Skin epidermis (tissue), 12 donors: ENCODE measurements at regions not wholly inside any gene's neighbourhood (a gene's known extent, or its start where the extent isn't known, plus 50 kb on each side); places are given as distances from the start of the nearest gene placed in this dataset.
A peak's percentile ranks its signal among the peaks of the same experiment; 100 is the strongest.
"Not testable (repeated sequence)": the region's sequence is repeated elsewhere in the genome, so short reads cannot be mapped to it uniquely, and the experiment has no call there.

Source experiments
- H3K27ac ChIP-seq, 21 experiments: fragments of 200-600 bp; sonication (generic) in 11 of 21; one replicate each; pipeline ENCODE4 v1.5.0; 2020; ENCODE audit warnings: mild to moderate bottlenecking in 3 of 21, inconsistent platforms in 2 of 21, moderate library complexity in 2 of 21
- H3K4me3 ChIP-seq, 7 experiments: fragments of 200-600 bp; sonication (generic) in 2 of 7; one replicate each; pipeline ENCODE4 v1.5.0; 2020; ENCODE audit warnings: inconsistent platforms in 2 of 7, mild to moderate bottlenecking in 2 of 7, moderate library complexity in 1 of 7

- H3K27ac ChIP-seq: no peak overlapping the region
- H3K4me3 ChIP-seq: no peak overlapping the region
These were observed 50.8 kb upstream of the PCSK1 start for GRCh38 chr5:96483878-96484277.

DNA sequence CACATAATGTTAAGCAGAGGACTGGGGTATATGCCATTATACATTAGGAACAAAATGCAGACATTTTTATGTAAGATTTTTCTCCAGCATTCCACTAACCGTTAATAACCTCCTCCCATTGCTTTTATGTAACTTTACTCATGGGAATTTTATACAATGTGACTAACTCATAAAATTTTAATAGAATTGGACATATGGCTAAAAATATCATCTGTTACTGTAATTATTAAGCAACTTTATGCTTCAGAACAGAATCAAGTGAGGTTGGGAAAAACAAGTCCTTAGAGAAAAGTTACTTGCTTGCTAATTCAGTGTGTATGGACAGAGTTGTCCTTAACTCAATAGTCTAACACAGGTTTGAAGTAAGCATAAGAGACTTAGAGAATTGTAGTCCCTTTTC, 54.8 kb upstream of the PCSK1 start:
- H3K4me3 ChIP-seq: no peak overlapping the region
- no peak overlapping the region for H3K27ac ChIP-seq

DNA sequence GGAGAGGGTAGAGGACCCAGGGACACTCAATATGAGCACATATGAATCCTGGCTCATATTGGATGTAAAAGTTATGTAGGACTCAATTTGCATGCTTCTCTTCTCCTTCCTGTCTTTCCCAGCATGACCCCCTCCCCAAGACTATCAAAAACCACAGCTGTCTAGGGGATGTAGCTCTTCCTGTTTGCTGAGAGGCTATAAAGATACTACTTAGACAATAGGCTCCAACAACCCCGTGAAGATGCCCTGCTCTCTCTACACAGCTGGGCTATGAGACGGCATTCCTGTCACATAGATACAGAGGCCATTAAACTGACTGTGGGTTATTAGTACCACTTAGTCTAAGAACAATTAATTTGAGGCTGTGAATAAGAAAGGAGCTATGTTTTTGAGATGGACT, 56.5 kb upstream of the PCSK1 start:
- H3K27ac ChIP-seq: no peak overlapping the region
- no peak overlapping the region for H3K4me3 ChIP-seq

DNA sequence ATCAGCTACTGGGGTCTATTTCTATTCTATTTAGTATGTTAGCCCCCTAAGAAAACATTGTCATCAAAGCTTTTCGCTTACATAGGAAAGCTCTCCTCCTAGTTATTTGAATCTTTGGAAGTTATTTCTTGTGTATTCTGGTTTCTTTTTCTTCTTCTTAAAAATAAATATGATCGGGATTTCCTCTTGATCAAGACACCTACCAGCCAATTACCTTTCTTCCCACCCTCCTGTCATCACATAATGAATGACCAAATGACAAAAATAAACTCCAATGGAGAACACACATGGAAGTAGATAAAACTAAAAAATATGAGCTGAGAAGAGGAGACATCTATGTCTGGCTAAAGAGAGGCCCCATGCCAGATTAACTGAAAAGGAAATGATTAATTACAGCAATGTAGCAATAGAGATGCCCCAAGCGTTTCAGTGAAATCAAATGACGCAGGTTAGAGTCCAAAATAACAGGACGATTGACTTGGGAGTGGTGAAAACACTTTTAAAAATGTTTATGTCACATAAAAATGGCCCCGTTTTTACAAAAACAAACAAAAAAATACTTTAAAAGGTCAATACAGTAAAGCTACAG, 59.5 kb upstream of the PCSK1 start:
- no peak overlapping the region for H3K27ac ChIP-seq
- no peak overlapping the region for H3K4me3 ChIP-seq

- Histone ChIP-seq H3K27ac (no peak overlapping the region), H3K4me3 (no peak overlapping the region)
These were observed 60.3 kb upstream of the PCSK1 start for GRCh38 chr5:96493219-96493790.

GRCh38 chr5:96495412-96495811, 62.4 kb upstream of the PCSK1 start:
- not testable (repeated sequence) for H3K27ac ChIP-seq, H3K4me3 ChIP-seq

- not testable (repeated sequence) for H3K27ac ChIP-seq, H3K4me3 ChIP-seq
These were observed 64.0 kb upstream of the PCSK1 start for GRCh38 chr5:96497027-96497426.

GRCh38 chr5:96499753-96500345, 66.8 kb upstream of the PCSK1 start:
- Histone ChIP-seq H3K4me3 (no peak overlapping the region), H3K27ac (no peak overlapping the region)

- H3K27ac ChIP-seq: no peak overlapping the region
- H3K4me3 ChIP-seq: no peak overlapping the region
These were observed 69.1 kb upstream of the PCSK1 start for GRCh38 chr5:96501991-96502646.

DNA sequence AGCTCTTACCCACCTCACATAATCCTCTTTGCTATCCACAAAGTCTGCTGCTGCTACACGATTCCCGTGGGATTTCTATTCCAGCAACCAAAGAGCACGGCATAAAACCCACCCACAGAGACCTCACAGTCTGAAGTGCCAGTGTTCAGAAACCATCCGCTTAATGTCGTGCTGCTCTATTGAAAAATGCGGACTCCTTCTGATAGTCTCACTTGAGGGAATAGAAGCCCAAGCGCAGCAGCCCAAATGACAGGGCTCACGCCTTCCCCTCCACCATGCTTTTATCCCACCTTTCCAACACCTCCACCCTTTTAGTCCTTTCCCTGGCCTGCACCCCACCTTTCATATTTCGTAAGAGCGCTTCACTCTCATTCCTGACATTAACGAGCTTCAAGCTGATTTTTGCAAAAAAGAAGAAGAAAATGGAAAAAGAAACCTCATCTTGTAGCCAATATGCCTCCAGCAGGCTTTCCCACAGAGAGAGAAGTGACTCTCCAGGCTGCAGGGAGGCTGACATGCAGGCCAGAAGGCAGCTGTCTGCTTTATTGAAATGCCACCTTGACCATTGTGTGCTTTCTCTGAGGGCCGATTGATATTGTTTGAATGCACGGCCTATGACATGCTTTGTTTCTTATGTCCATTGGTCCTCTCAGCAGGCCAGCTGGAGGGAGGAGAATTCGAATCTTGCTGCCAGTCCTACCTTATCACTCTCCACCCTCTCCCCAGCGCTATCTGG, 70.6 kb upstream of the PCSK1 start:
- Histone ChIP-seq H3K4me3 (no peak overlapping the region), H3K27ac (no peak overlapping the region)

DNA sequence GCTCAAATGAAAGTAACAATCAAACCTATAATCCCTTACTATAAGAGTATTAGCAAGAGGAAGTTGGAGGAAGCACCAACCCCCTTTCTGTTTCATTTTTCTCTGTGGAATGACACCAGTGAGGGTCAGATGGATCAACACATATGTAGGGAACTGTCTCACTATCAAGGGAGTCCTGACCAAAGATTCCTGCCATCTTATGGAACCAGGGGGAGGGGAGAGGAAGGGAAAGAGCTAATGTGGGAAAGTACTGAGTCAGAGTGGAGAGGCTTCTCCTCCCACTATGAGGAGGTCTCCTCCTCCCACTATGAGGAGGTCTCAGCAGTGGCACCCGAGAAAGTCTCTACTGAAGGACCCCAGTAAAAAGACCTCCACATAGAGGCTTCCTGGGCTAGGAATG, 73.3 kb upstream of the PCSK1 start:
- Histone ChIP-seq H3K27ac (no peak overlapping the region), H3K4me3 (no peak overlapping the region)

GRCh38 chr5:96506866-96507527, 73.9 kb upstream of the PCSK1 start:
- H3K27ac ChIP-seq: no peak overlapping the region
- no peak overlapping the region for H3K4me3 ChIP-seq

GRCh38 chr5:96509316-96509715, 76.3 kb upstream of the PCSK1 start:
- Histone ChIP-seq H3K27ac (peak overlapping the region in 4 of 21 experiments; percentile 33 to 45 (median 42)), H3K4me3 (no peak overlapping the region)

GRCh38 chr5:96509721-96510350, 76.8 kb upstream of the PCSK1 start:
- Histone ChIP-seq H3K4me3 (no peak overlapping the region), H3K27ac (peak overlapping the region in 5 of 21 experiments; percentile 23 to 45 (median 39))

DNA sequence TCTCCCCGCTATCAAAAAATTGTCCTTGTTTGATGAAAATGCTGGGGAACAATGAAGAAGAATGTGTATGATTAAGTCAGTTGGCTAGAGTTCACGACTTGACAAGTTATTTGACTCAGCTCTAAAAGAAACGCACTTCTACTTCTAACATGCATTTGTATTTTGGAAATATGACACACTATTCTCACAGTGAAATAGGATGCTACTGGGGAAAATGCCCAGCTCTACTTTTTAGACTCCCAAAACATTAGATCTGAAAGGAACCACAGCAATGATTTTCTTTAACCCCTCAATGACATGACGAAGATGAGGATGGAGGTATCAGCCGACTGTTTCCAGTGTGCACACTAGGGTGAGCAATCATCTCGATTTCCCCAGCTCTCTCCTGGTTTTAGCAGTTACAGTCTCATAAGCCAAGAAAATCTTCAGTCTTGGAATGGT, 83.6 kb upstream of the PCSK1 start:
- no peak overlapping the region for H3K4me3 ChIP-seq
- peak overlapping the region in 1 of 21 experiments; percentile 7 for H3K27ac ChIP-seq

- no peak overlapping the region for H3K27ac ChIP-seq
These were observed 84.2 kb upstream of the PCSK1 start for GRCh38 chr5:96517295-96517694.

DNA sequence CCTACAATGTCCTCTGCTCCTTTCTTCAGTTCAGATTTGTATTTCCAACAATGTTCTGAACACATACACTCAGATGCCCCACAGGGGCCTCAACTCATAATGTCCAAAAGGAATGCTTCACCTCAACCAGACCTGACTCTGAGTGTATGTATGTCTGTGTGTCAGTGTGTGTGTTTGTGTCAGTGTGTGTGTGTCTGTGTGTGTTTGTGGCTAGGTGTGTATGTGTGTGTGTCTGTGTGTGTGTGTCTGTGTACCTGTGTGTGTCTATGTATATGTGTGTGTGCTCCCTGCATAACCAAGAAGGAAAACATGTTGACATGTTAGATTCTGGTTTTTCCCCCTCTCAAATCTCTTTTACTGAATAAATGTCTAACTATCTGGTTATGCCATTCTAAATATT, 87.3 kb upstream of the PCSK1 start:
- Histone ChIP-seq H3K4me3 (no peak overlapping the region), H3K27ac (no peak overlapping the region)

More at GRCh38 chr5:96517295-96517694, 84.2 kb upstream of the PCSK1 start:
- no peak overlapping the region for H3K4me3 ChIP-seq

GRCh38 chr5:96522635-96523355, 89.7 kb upstream of the PCSK1 start:
- Histone ChIP-seq H3K4me3 (no peak overlapping the region), H3K27ac (no peak overlapping the region)
